SK-N-SH (cell line): ENCODE measurements at regions not wholly inside any gene's neighbourhood (a gene's known extent, or its start where the extent isn't known, plus 50 kb on each side); places are given as distances from the start of the nearest gene placed in this dataset.

Experiments used
- CTCF ChIA-PET: fragments of 300-600, 350-600 bp; formaldehyde crosslinking; extraction: SDS; loops from one replicate; lab custom pipeline; 2021; lab: Yijun Ruan, JAX
- POLR2A ChIA-PET: fragments of 350-600 bp; sonication (Branson Sonifier 250); formaldehyde crosslinking; extraction: SDS; loops from one replicate; lab custom pipeline; 2020; ENCODE audit warnings: antibody characterized with exemption, inconsistent platforms; lab: Yijun Ruan, JAX
- DNase-seq: peaks from one replicate; pipeline ENCODE4 v3.0.0; 2012
- H2AFZ ChIP-seq: fragments of 200-600 bp; sonication (generic); 2 replicates; pipeline ENCODE4 v1.8.1; 2016; ENCODE audit warnings: antibody characterized with exemption, mild to moderate bottlenecking, low read depth
- H3F3A ChIP-seq: fragments of 200-600 bp; sonication (generic); replicated peaks from 2 replicates; pipeline ENCODE3; 2016; ENCODE audit warnings: antibody characterized with exemption, mild to moderate bottlenecking; ENCODE audit not compliant: insufficient read depth
- H3K27ac ChIP-seq, 2 experiments: fragments of 200-500 bp in 1 of 2; fragments of 200-600 bp in 1 of 2; sonication (Bioruptor generic) in 1 of 2; sonication (generic), shearing (Covaris generic) in 1 of 2; 2 replicates each; pipeline versions ENCODE4 v1.5.1 to v1.6.1; 2014 to 2016; ENCODE audit warnings: low read depth in 2 of 2, inconsistent platforms in 1 of 2, low read length in 1 of 2, mild to moderate bottlenecking in 1 of 2, mixed read lengths in 1 of 2
- H3K27me3 ChIP-seq: fragments of 200-600 bp; sonication (generic), shearing (Covaris generic); 2 replicates; pipeline ENCODE4 v1.6.1; 2016; ENCODE audit warnings: mixed run types; ENCODE audit not compliant: insufficient read depth
- H3K36me3 ChIP-seq, 2 experiments: fragments of 200-500 bp in 1 of 2; fragments of 200-600 bp in 1 of 2; sonication (Bioruptor generic) in 1 of 2; sonication (generic) in 1 of 2; replicated peaks in 1 of 2; 2 replicates each; pipeline versions ENCODE3 to v1.5.1; 2014 to 2016; ENCODE audit warnings: low read length in 1 of 2, mild to moderate bottlenecking in 1 of 2; ENCODE audit not compliant: insufficient read depth in 2 of 2, control insufficient read depth in 1 of 2
- H3K4me1 ChIP-seq, 2 experiments: fragments of 200-500 bp in 1 of 2; fragments of 200-600 bp in 1 of 2; sonication (Bioruptor generic) in 1 of 2; sonication (generic), shearing (Covaris generic) in 1 of 2; 2 replicates each; pipeline versions ENCODE4 v1.5.1 to v1.6.1; 2014 to 2016; ENCODE audit warnings: low read depth in 1 of 2, low read length in 1 of 2, mixed run types in 1 of 2; ENCODE audit not compliant: insufficient read depth in 2 of 2, control insufficient read depth in 1 of 2
- H3K4me2 ChIP-seq: fragments of 200-600 bp; sonication (generic), shearing (Covaris generic); 2 replicates; pipeline ENCODE4 v1.6.1; 2017; ENCODE audit warnings: mixed run types
- H3K4me3 ChIP-seq, 2 experiments: fragments of 200-500 bp in 1 of 2; fragments of 200-600 bp in 1 of 2; sonication (Bioruptor generic) in 1 of 2; sonication (generic), shearing (Covaris generic) in 1 of 2; 2 replicates each; pipeline versions ENCODE4 v1.5.1 to v1.8.1; 2014 to 2016; ENCODE audit warnings: low read depth in 2 of 2, inconsistent platforms in 1 of 2, low read length in 1 of 2, mild to moderate bottlenecking in 1 of 2, mixed read lengths in 1 of 2, moderate library complexity in 1 of 2
- H3K79me2 ChIP-seq: fragments of 200-600 bp; sonication (generic); 2 replicates; pipeline ENCODE4 v1.8.1; 2017; ENCODE audit warnings: mild to moderate bottlenecking; ENCODE audit not compliant: insufficient read depth
- H3K9ac ChIP-seq: fragments of 200-600 bp; sonication (generic); 2 replicates; pipeline ENCODE4 v1.6.1; 2017; ENCODE audit warnings: mixed run types
- H3K9me2 ChIP-seq: fragments of 200-600 bp; sonication (generic); 2 replicates; pipeline ENCODE4 v1.6.1; 2017; ENCODE audit warnings: mixed run types
- H3K9me3 ChIP-seq: fragments of 200-600 bp; sonication (generic); 2 replicates; pipeline ENCODE4 v1.6.1; 2017; ENCODE audit warnings: mixed run types, mild to moderate bottlenecking, moderate library complexity
- H4K20me1 ChIP-seq: fragments of 200-600 bp; sonication (generic); 2 replicates; pipeline ENCODE4 v1.6.1; 2017; ENCODE audit warnings: mild to moderate bottlenecking, mixed run types; ENCODE audit not compliant: insufficient read depth
- ELF1 ChIP-seq: IDR thresholded peaks from 2 replicates; pipeline ENCODE4 v1.4.0; 2012
- FOXJ3 ChIP-seq: sonication (generic); formaldehyde crosslinking; IDR thresholded peaks from 2 replicates; pipeline ENCODE4 v1.5.1; 2020; ENCODE audit warnings: mild to moderate bottlenecking, missing genetic modification reagents
- GABPA ChIP-seq: IDR thresholded peaks from 2 replicates; pipeline ENCODE4 v1.4.0; 2012; ENCODE audit warnings: low read depth, mild to moderate bottlenecking
- MEF2A ChIP-seq: IDR thresholded peaks from 2 replicates; pipeline ENCODE4 v1.4.0; 2012; ENCODE audit warnings: low read depth, borderline replicate concordance
- PBX3 ChIP-seq: IDR thresholded peaks from 2 replicates; pipeline ENCODE4; 2012
- RAD21 ChIP-seq: IDR thresholded peaks from 2 replicates; pipeline ENCODE4 v1.6.1; 2012; ENCODE audit warnings: mild to moderate bottlenecking, low read length
- RCOR1 ChIP-seq: fragments of 150-350 bp; IDR thresholded peaks from 2 replicates; pipeline ENCODE4 v1.6.1; 2017; ENCODE audit warnings: antibody characterized with exemption, low read length
- SMC3 ChIP-seq: IDR thresholded peaks from 2 replicates; pipeline ENCODE4 v1.6.1; 2012; ENCODE audit warnings: low read depth, low read length, improper control_type of control experiment
- USF1 ChIP-seq: IDR thresholded peaks from 2 replicates; pipeline ENCODE4 v1.4.0; 2012; ENCODE audit warnings: low read depth, borderline replicate concordance
- USF2 ChIP-seq: fragments of 150-350 bp; IDR thresholded peaks from 2 replicates; pipeline ENCODE4 v1.6.1; 2017; ENCODE audit warnings: antibody characterized with exemption, low read length, low read depth, borderline replicate concordance
- ZBTB33 ChIP-seq: IDR thresholded peaks from 2 replicates; pipeline ENCODE4 v1.4.0; 2012; ENCODE audit warnings: low read depth, borderline replicate concordance
- WGBS: methylation state at CpG from one replicate; pipeline ENCODE4 v1.1.6; 2017; ENCODE audit warnings: low lambda C conversion rate; 5-methylcytosine and 5-hydroxymethylcytosine counted together

GRCh38 chr7:25662841-25663800, 434.8 kb upstream of the NPVF start:
- Histone ChIP-seq H3K27ac (peak overlapping the region in 1 of 2 experiments; percentile 53; a peak in 2 of 4 replicates), H3F3A (no peaks in the 10 kb centered on the region), H3K9me3 (no peaks in the 10 kb centered on the region), H4K20me1 (no peaks in the 10 kb centered on the region), H3K4me1 (peaks cover 0 to 54% of the 10 kb centered on the region in 2 experiments; a peak in 2 of 4 replicates), H3K9ac (no peak overlapping the region), H3K79me2 (no peaks in the 10 kb centered on the region), H3K36me3 (no peaks in the 10 kb centered on the region), H3K27me3 (no peaks in the 10 kb centered on the region), H3K4me2 (no peak overlapping the region), H3K9me2 (no peaks in the 10 kb centered on the region), H3K4me3 (no peak overlapping the region), H2AFZ (no peak overlapping the region)
- no peak for DNase-seq
- WGBS, result 30% methylated on average over 10 of the region's 10 CpGs
- ChIA-PET POLR2A (no interaction called here), CTCF (interaction anchor here (1.0 to 2.5 kb wide), 8 partner anchors 41 to 403 kb away, joined by 3 to 11 read pairs (median 4); no protein-coding TSS in a partner anchor)
- TF ChIP-seq FOXJ3 (CRISPR knock-in tag) (no peak), ELF1 (no peak), RAD21 (no peak), USF1 (no peak), ZBTB33 (no peak), USF2 (no peak), MEF2A (no peak), RCOR1 (no peak), GABPA (no peak), PBX3 (no peak), SMC3 (no peak)
